Left renal pelvis (tissue), 4 donors: ENCODE measurements at regions not wholly inside any gene's neighbourhood (a gene's known extent, or its start where the extent isn't known, plus 50 kb on each side); places are given as distances from the start of the nearest gene placed in this dataset.
A peak's percentile ranks its signal among the peaks of the same experiment; 100 is the strongest.
"Not testable (repeated sequence)": the region's sequence is repeated elsewhere in the genome, so short reads cannot be mapped to it uniquely, and the experiment has no call there.

Source experiments
- DNase-seq, 4 donors: peaks; one replicate each; pipeline ENCODE4 v3.0.0-alpha.2; 2013; ENCODE audit warnings: low read depth in 4 of 4, low spot score in 3 of 4

- DNase-seq, result no peak
Observed at GRCh38 chr2:11068079-11068741, 87.1 kb upstream of the SLC66A3 start.

DNA sequence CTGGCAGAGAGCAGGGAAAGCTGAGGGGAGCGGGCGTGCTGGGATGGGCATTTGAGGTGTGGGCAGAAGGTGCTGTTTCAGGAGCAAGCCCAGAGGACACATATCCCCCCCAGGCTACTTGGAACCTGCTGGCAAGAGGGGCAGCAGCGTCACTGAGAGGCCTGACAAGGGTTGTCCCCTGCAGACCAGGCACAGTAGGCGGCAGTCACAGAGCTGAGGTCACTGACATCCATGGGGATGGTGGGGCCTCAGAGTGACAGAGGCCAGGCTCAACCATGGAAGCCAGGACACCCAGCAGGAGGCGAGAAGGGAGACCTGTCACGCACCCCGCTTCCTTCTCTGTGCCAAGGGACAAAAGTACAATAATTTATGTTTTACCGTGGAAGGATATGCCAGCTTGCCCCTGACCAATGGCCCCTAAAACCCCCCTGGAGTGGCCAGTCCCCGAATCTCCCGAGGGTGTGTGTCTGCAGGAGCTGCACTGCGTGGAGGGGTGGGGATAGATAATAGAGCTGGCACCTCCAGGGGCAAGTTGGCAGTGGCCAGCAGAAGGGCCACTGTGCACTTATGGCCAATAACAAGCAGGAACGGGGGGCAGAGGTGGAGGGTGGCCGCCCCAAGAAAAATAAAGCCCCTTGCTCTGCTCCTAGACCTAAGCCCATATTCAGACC is 86.3 kb upstream of the SLC66A3 start:
- no peak for DNase-seq

- no peak for DNase-seq
Observed at GRCh38 chr2:11069566-11070185, 85.6 kb upstream of the SLC66A3 start.

DNA sequence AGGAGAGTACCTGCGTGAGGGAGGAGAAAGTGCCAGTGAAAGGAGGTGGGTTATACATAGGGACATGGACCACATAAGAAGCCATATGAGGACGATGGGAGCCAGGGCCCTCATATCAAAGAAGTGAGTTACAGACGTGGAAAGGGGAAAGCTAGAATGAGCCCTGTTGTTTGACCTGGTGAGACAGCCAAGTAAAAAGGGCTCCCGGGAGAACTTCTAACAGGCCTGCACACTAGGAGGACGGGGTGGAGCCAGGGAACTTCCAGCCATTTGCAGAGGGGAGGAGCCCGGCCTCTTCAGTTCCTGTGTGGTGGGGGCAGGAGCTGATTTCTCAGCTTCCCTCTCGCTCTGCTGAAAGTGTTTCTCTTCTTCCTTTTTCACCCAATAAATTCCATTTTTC is 84.1 kb upstream of the SLC66A3 start:
- no peak for DNase-seq

DNA sequence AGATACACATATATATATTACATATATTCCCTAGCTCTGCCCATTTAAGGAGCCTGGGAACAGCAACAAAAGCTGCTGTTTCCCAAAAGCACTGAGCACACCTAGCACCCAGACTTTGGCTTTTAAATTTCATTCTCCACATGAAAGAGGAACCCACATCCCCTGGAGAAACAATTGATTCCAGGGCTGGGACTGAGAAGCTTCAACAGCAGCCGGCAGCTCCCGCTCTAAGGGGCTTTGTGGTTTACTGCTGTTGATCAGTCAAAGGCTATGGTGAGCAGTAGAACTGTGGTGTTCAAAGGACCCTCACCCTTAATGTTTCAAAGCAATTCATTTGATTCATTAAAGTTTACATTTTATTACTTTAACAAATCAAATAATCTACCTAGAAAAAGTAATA is 83.3 kb upstream of the SLC66A3 start:
- DNase-seq, result no peak

GRCh38 chr2:11072550-11072949 is 82.7 kb upstream of the SLC66A3 start:
- no peak for DNase-seq

DNA sequence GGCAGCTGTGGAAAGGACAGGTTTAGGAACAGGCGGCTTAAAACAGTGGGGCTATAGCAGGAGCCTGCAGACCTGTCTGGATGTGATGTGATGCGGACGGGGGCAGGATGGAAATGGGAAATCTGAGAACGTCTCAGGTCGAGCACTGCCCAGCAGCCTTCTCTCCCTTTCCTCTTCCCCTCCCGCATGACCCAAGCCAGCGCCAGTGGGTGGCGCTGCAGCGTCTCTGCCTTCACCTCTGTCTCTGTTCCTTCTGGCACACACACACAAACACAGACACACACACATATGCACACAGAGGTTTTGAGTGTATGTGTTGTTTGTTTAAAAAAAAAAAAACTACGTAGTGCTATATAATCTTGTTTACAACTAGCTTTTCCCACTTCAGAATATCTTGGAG is 82.0 kb upstream of the SLC66A3 start:
- DNase-seq, result peak; percentile 33 to 53 (median 42)

GRCh38 chr2:11073776-11074175 is 81.5 kb upstream of the SLC66A3 start:
- DNase-seq, result no peak

DNA sequence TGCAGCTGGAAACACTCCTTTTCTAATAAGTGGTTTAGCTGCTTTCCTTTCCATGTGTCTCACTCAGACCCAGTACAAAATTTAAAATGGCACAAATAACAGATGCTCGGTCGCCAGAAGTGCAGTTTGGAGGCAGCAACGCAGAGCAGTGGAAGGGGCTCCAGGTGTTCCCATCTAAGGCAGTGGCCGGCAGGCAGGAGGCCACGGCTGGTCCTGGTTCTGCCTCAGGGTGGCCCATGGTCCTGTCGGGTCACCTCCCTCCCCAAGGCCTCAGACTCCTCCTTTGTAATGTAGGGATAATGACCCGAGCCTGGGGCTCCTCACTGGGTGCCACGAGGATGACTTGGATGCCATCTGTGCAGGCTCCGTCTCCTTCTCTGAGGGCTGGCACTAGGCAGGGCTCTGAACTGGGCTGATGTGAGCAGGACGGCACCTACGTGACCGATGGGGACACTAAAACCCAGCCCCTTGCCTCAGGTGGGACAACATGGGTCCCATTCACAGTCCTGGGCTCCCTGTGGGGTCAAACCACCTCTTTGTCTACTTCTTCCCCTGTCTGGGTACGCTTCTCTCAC is 80.9 kb upstream of the SLC66A3 start:
- no peak for DNase-seq

DNA sequence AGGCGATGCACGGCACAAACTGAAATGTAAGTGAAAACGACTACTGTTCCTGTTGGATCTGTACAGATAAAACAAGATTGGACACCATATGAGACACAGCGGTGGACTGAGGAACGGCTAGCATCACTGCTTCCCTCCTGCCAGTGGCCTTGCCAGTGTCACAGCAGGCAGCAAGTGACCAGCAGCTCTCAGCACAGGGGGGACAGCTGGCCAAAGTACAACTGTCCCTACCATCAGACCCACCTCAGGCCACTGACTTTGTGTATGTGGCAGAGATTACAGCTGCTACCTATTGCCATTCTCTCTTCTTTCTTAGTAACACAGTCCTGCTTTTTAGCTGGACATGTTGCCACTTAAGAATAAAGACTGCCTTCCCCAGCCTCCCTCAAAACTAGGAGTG is 80.0 kb upstream of the SLC66A3 start:
- DNase-seq, result no peak

DNA sequence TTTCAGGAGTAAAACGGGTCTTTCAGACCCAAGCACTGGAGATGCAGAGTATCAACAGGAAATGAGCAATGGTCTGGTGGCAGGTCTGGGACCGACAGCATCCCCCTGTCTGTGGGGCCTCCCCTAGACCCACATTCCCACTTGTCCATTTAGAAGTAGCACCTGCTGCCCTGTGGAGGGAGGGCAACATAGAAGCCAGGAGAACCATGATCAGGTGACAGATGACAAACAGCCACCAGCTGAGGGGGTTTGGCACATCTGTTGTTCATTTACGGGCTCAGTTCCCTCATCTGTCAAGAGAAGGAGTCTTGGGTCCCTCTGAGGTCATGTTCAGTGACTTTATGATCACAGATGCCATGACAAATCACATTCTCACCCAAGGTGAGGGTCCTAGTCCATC is 77.9 kb upstream of the SLC66A3 start:
- DNase-seq, result no peak

DNA sequence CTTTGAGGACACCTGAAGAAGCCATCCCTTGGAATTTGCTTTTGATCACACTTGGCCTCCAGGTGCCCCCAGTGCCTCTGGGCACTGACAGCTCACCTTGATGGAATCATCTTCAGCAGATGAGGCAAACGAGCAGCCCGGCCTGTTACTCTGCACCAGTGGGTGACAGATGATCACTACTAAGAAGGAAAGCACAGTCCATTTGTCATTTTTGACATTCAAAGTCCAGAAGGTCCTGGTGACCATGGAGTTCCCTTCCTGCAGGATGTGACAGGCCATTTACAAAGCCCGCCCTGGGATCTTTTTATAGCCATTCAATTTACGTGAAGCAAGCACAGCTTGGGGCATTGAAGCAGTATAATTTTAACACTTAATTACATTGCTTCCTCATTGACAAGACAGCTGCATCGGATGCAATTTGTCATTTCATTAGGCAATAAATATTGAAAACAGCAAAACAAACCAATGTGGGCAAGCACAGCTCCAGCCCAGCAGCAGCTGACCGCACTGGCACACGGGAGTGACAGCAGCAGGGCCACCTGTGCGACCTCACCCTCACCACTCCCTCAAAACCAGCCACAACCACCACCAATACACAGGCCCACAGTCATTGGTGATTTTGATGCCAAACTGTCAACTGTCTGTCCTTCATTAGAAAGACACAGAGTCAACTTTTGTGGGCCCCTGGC is 76.0 kb upstream of the SLC66A3 start:
- DNase-seq, result no peak

GRCh38 chr2:11080253-11081115 is 74.8 kb upstream of the SLC66A3 start:
- DNase-seq, result no peak

DNA sequence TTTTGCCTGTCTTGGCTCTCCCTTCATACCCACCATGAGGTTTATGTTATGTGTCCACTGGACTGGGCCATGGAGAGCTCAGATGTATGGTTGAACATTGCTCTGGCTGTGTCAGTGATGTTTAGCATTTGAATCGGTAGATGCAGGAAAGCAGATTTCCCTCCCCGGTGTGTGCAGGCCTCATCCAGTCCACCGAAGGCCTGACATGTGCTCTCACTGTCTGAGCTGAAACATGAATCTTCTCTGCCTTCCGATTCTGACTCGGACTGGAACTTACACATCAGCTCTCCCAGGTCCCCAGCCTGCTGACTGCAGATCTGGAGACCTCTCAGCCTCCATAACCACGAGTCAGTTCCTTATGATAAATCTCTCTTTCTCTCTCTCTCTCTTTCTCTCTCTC is 72.4 kb upstream of the SLC66A3 start:
- DNase-seq, result no peak

- DNase-seq, result not testable (repeated sequence)
Observed at GRCh38 chr2:11088821-11089220, 66.4 kb upstream of the SLC66A3 start.

DNA sequence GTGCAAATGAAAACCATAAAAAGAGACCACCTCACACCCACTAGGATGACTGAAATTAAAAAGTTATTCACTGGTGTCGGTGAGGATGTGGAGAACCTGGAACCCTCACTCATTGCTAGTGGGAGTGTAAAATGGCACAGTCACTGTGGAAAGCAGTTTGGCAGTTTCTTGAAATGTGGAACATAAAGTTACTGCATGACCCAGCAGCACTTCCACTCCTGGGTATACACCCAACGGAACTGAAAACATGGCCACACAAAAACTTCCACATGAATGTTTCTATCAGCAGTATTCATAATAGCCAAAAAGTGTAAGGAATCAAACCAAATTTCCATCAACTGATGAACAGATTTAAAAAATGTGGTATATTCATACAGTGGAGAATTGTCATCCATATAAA is 65.1 kb upstream of the SLC66A3 start:
- no peak for DNase-seq

- DNase-seq, result no peak
Observed at GRCh38 chr2:11092701-11093335, 62.4 kb upstream of the SLC66A3 start.

DNA sequence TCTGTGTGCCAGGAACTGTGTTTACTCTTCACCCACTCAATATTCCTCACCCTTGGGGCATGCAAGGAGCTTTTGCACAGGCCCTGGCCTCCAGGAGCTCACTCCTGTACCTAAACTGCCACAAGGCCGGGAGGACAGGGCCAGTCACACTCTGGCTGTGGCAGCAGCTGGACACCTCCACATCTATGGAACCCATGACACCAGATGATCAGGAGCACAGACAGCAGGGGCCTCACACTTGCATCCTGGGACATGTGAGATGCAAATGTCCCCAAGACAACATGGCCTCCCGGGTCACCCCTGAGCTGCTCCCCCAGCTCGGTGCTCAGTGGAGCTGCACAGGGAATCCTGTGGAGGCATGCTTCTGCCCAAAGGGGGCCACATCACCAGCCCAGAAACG is 61.8 kb upstream of the SLC66A3 start:
- no peak for DNase-seq

DNA sequence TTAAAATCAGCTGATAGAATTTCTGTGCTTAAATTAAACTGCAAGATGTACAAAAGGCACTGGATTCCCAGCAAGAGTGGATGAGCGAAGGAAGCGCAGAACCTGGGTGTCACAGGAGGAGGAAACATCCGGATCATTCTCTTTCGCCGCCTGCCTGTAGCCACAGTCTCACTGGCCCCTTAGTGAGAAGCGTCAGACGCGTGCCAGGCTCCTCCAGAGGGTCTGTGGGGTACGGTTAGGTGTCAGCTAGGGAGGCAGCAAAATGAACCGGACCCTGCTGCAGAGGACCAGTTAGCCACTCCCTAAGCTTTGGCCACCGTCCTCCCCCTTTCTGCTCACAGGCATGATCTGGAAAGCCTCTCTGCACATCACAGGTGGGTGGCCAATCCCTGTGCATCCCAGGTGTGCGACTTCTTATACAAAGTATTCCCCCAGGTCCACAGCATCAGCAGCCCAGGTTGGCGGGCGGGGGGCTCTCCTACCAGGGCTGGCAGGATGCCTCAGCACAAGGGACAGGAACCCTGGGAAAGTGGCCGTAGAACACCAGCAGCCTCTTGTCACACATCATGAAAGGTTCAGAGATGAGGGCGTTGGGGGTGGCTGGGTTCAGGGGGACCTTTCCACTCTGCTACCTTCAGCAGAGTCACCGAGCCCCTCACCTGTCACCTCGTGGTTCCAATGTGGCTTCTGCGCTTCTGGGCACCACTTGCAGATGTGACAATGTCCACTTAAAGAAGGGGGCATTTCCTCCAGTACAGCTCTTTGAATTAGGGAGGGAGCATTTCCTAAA is 61.1 kb upstream of the SLC66A3 start:
- no peak for DNase-seq
